OCI-LY3 (cell line): ENCODE measurements at regions not wholly inside any gene's neighbourhood (a gene's known extent, or its start where the extent isn't known, plus 50 kb on each side); places are given as distances from the start of the nearest gene placed in this dataset.
A peak's percentile ranks its signal among the peaks of the same experiment; 100 is the strongest.
"Not testable (repeated sequence)": the region's sequence is repeated elsewhere in the genome, so short reads cannot be mapped to it uniquely, and the experiment has no call there.

ENCODE experiments used
- H2AFZ ChIP-seq: fragments of 200-600, 300-600 bp; shearing (Covaris generic); 2 replicates; pipeline ENCODE4 v1.6.0; 2014; ENCODE audit warnings: antibody characterized with exemption, low read depth, low read length
- H3K27ac ChIP-seq: fragments of 200-600, 300-600 bp; sonication (generic); 2 replicates; pipeline ENCODE4 v1.5.1; 2014; ENCODE audit warnings: mild to moderate bottlenecking, low read length, moderate library complexity, mixed read lengths
- H3K27me3 ChIP-seq: fragments of 200-600, 300-600 bp; sonication (generic); 2 replicates; pipeline ENCODE4 v1.6.1; 2014; ENCODE audit warnings: low read depth, low read length, mixed read lengths
- H3K36me3 ChIP-seq: fragments of 200-600, 300-600 bp; sonication (generic); replicated peaks from 2 replicates; pipeline ENCODE3; 2014; ENCODE audit warnings: low read depth, low read length, mixed read lengths
- H3K4me1 ChIP-seq: fragments of 300-600, 200-600 bp; sonication (generic); 2 replicates; pipeline ENCODE4 v1.6.1; 2014; ENCODE audit warnings: low read length, mixed read lengths
- H3K4me2 ChIP-seq: fragments of 200-600, 300-600 bp; sonication (generic); 2 replicates; pipeline ENCODE4 v1.6.1; 2014; ENCODE audit warnings: low read length, mixed read lengths
- H3K4me3 ChIP-seq: fragments of 300-600, 200-600 bp; sonication (generic); 2 replicates; pipeline ENCODE4 v1.5.1; 2014; ENCODE audit warnings: antibody characterized with exemption, mild to moderate bottlenecking, low read length, moderate library complexity
- H3K79me2 ChIP-seq: fragments of 300-600, 200-600 bp; shearing (Covaris generic); 2 replicates; pipeline ENCODE4 v1.6.1; 2014; ENCODE audit warnings: mild to moderate bottlenecking, low read length, mixed read lengths
- H3K9ac ChIP-seq: fragments of 300-600, 200-600 bp; shearing (Covaris generic); 2 replicates; pipeline ENCODE4 v1.6.0; 2014; ENCODE audit warnings: mild to moderate bottlenecking, low read length, moderate library complexity
- H3K9me3 ChIP-seq: fragments of 200-600, 300-600 bp; shearing (Covaris generic); 2 replicates; pipeline ENCODE4 v1.6.1; 2014; ENCODE audit warnings: low read length, mixed read lengths; ENCODE audit not compliant: insufficient read depth
- H4K20me1 ChIP-seq: fragments of 200-600, 300-600 bp; sonication (generic); 2 replicates; pipeline ENCODE4 v1.6.1; 2016; ENCODE audit warnings: low read length, mixed read lengths; ENCODE audit not compliant: insufficient read depth

DNA sequence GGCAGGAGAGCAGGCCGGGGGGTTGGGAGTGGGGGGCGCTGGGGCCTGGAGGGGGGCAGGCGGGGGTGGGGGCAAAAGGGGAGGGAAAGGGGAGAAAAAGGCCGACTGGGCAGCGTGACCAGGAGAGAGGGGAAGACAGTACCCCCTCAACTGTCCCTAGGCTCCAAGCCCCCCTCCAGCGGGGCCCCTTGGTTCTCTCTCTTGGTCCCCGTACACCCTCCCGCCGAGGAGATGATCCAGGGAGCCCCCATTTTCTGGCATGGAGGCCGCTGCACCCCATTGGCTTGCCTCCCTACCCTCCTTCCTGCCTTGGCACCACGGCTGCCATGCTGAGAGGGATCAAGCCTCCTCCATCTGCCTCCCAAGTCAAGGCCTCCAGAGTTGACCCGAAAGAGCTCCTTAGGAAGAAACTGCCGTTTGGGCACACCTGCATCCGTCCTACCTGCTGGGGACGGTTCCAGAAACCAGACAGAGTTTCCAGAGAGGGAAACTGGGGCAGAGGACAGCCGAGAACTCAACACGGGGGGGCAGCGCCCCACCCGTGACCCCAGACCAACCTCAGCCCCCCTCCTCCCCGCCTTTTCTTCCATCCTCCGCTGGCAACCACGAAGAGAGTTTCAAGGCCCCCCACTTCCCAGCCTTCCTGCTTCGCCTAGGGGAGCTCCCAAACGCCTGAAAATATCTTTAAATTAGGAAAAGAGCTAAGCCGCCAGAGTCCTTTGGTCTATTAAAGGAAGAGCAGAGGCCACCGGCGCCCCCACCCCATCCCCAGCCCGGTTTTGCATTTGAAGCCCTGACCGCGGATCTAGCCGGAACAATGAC lies 155.9 kb downstream of the CRLF3 start:
- H3K36me3 ChIP-seq = not testable (repeated sequence)

DNA sequence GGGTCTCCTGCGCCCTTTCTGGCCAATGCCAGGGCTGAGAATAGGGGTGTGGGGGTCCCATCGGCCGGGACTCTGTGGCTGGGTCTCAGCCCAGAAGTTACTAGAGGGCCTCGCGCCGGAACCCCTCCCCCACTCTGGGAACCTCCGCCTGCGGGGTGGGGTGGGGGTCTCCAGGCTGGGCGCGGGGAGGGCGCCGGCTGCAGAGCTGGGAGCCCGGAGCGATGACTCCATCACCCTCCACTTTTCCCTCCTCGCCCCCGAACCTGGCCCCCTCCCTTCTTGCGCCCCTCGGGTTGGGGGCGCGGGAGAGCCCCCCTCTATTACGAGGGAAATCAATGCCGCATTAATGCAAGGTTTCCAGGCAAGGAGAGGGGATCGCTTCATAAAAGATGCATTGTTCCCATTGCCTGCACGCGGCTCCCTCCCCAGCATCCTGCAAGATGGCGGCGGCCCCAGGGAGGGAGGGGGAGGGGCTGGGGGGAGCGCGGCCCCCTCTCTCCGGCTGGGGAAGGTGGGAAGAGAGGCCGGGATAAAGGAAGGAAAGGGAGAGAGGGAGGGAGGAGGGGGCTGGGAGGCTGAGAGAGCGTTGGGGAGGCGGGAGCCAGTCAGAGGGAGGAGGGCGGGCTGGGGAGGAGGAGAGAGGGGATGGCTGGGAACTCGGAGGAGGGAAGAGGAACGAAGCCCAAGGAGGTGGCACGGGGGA lies 156.7 kb downstream of the CRLF3 start:
- not testable (repeated sequence) for H3K9me3 ChIP-seq, H3K36me3 ChIP-seq, H2AFZ ChIP-seq, H3K27ac ChIP-seq, H3K27me3 ChIP-seq, H4K20me1 ChIP-seq, H3K79me2 ChIP-seq, H3K4me1 ChIP-seq
- H3K9ac ChIP-seq = peak overlapping the region; percentile 58; the same call in 1 of the 2 replicates
- H3K4me2 ChIP-seq = peak overlapping the region; percentile 60
- H3K4me3 ChIP-seq = peak overlapping the region; percentile 69

More for the DNA sequence above, 155.9 kb downstream of the CRLF3 start:
- not testable (repeated sequence) for H4K20me1 ChIP-seq, H3K4me1 ChIP-seq, H3K27me3 ChIP-seq, H3K4me3 ChIP-seq, H3K27ac ChIP-seq, H3K4me2 ChIP-seq, H3K79me2 ChIP-seq, H3K9me3 ChIP-seq, H3K9ac ChIP-seq, H2AFZ ChIP-seq

DNA sequence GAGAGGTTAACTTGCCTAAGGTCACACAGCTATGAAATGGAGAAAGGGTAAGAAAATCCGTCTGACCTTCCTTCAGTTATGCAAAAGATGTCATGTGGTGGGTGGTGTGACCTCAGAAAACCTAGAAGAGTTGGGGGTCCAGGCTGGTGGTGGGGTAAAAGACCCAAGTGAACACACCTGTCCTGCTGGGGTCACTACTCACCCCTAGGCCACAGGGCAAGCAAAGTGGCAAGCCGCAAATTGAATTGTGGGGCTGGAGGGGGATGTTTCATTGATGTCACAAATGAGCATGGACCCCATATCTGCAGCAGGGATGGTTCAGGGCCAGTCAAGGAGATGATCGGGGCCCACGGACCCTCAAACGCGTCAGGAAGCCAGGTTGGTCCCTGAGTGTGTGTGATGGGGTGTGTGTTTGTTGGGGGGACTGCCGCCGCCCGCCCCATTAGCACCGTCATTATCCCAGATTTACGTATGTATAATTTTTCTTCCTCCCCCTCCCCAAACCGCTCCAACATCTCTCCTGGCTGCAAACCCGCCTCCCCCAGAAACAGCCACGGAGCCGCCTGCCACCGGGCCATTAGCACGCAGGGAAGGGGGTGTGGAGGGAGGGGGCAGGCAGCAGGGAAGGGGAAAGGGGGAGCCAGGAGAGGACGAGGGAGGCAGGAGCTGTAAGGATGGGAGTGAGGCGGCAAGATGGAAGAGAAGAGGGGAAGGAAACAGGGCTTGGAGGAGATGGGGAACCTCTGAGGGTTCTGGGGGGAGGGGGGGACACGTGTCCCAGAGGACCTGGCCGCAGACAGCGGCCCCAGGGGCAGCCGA lies 157.4 kb downstream of the CRLF3 start:
- peak overlapping the region; percentile 58; the same call in 1 of the 2 replicates for H3K9ac ChIP-seq
- not testable (repeated sequence) for H3K4me1 ChIP-seq, H3K79me2 ChIP-seq, H3K27me3 ChIP-seq, H3K36me3 ChIP-seq, H3K27ac ChIP-seq, H4K20me1 ChIP-seq, H2AFZ ChIP-seq, H3K9me3 ChIP-seq
- H3K4me2 ChIP-seq = peak overlapping the region; percentile 60
- peak overlapping the region; percentile 69 for H3K4me3 ChIP-seq

DNA sequence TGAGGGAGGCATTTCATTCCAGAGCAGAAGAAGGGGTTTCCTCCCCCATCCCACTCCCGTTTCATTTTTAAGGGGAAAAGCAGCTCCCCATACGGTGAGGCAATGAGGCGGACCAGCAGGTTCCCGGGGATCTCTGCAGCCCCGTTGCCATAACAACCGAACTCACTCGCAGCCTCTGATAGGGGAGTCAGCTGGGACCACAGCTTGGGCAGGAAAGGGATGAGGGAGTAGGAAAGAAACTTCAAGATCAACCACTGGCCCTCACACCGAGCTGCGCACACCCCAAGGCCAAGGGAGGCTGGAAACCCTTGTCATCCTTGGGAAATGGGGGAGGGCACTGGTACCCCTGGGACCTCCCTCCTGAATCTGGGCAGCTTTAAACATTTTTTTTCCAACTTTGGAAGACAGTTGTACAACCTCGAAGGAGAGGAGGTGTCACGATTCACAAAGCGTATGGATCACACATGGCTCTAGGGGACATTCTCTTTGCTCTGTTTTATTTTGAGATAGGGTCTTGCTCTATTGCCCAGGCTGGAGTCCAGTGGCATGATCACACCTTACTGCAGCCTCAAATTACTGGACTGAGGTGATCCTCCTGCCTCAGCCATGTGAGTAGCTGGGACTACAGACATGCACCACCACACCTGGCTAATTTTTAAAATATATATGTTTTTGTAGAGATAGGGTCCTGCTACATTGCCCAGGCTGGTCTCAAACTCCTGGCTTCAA lies 160.6 kb downstream of the CRLF3 start:
- H3K9ac ChIP-seq, H3K9me3 ChIP-seq, H3K79me2 ChIP-seq, H3K4me2 ChIP-seq, H3K27me3 ChIP-seq, H3K27ac ChIP-seq, H2AFZ ChIP-seq, H3K36me3 ChIP-seq, H4K20me1 ChIP-seq, H3K4me3 ChIP-seq, H3K4me1 ChIP-seq: not testable (repeated sequence)

DNA sequence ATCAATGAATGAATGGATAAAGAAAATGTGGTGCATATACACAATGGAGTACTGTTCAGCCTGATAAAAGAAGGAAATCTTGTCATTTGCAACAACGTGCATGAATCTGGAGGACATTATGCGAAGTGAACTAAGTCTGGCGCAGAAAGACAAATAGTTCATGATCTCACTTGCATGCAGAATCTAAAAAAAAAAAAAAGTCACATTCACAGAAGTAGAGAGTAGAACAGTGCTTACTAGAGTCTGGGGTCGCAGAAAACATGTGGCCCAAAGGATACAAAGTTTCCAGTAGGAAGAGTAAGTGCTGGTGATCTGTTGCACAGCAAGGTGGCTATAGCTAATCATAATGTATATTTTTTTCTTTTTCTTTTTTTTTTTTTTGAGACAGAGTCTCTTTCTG lies 167.3 kb downstream of the CRLF3 start:
- H4K20me1 ChIP-seq, H3K9ac ChIP-seq, H2AFZ ChIP-seq, H3K4me3 ChIP-seq, H3K27ac ChIP-seq, H3K4me1 ChIP-seq, H3K27me3 ChIP-seq, H3K4me2 ChIP-seq, H3K79me2 ChIP-seq, H3K36me3 ChIP-seq, H3K9me3 ChIP-seq: not testable (repeated sequence)

DNA sequence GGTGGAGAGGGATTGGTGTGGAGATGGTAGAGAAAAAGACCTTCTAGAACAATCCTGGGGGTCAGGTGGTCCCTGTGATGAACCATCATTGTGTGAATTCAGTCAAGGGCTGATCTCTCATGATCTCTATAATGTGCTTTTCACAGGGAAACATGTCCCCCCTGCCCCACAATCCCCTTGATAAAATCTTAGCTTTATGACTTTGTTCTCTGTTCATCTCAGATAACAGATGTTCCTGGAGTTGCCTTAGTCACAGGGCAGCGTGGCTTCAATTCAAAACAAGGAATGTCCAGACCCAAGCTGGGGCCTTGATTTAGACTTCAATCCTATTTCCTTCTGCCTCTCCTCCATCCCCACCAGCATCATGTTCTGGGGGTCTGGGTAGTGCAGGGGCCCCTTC lies 171.5 kb downstream of the CRLF3 start:
- H3K79me2 ChIP-seq, H3K9me3 ChIP-seq, H3K9ac ChIP-seq, H3K4me3 ChIP-seq, H3K36me3 ChIP-seq, H3K4me2 ChIP-seq, H3K27ac ChIP-seq, H3K4me1 ChIP-seq, H3K27me3 ChIP-seq, H4K20me1 ChIP-seq, H2AFZ ChIP-seq: not testable (repeated sequence)

DNA sequence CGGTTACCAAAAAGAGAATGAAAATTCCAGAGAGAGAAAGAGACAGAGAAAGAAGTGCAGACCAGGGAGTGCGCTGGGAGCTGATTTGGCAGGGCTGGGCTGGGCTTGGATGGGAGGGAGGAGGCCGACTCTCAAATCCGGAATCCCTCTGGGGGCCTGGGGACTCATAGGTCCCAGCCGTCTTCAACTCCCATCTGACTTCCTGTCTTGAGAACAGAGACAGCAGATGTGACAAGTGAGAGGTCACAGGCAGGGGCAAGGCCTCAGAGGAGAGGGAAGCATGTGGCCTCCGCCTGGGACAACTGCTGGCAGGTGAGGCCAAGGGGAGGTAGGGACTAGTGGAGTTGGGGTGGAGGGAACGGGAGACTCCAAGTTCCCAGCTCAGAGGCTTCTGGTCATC lies 172.9 kb downstream of the GOSR1 start:
- not testable (repeated sequence) for H3K36me3 ChIP-seq, H3K4me1 ChIP-seq, H3K79me2 ChIP-seq, H4K20me1 ChIP-seq, H2AFZ ChIP-seq, H3K27me3 ChIP-seq, H3K9me3 ChIP-seq, H3K4me3 ChIP-seq, H3K27ac ChIP-seq, H3K4me2 ChIP-seq, H3K9ac ChIP-seq

DNA sequence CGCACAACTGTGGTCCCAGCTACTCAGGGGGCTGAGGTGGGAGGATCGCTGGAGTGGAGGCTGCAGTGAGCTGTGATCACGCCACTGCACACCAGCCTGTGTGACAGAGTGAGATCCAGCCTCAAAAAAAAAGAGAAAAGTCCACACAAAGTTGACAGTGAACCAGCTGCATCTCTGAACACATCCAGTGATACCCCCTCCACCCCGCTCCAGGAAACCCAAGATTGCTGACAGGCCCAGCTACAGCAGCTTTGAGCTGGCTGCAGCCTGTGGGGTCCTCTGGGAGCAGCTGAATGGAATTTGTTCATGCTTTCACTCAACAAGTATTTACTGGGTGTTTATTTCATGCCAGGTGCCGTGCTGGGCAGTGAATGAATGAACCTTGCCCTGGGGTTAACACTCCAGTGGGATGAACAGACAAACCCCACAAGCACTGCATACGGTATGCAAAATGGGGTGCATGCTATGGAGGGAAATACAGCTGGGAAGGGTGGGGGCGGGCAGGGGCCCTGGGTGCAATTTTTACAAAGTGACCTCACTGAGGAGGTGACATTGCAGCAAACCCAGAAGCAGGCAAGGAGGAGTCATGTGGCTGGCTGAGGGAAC lies 170.9 kb downstream of the GOSR1 start:
- not testable (repeated sequence) for H3K4me3 ChIP-seq, H3K79me2 ChIP-seq, H3K9me3 ChIP-seq, H3K36me3 ChIP-seq, H3K4me1 ChIP-seq, H3K9ac ChIP-seq, H4K20me1 ChIP-seq, H3K27me3 ChIP-seq, H2AFZ ChIP-seq, H3K4me2 ChIP-seq, H3K27ac ChIP-seq
